ENCODE measurements at regions not wholly inside any gene's neighbourhood (a gene's known extent, or its start where the extent isn't known, plus 50 kb on each side); places are given as distances from the start of the nearest gene placed in this dataset.
"Not testable (repeated sequence)": the region's sequence is repeated elsewhere in the genome, so short reads cannot be mapped to it uniquely, and the experiment has no call there.

GRCh38 chr1:224821751-224822150 is 107.7 kb upstream of the DNAH14 start:
- not testable (repeated sequence) for TF ChIP-seq CTCF, POLR2AphosphoS5 (IDR thresholded peaks at IDR 0.05)

All from suprapubic skin (tissue), 3 donors.